Peyer's patch (tissue), 4 donors: ENCODE measurements at regions not wholly inside any gene's neighbourhood (a gene's known extent, or its start where the extent isn't known, plus 50 kb on each side); places are given as distances from the start of the nearest gene placed in this dataset.

Experiments used
- CTCF ChIP-seq, 6 experiments: fragments of 450-650 bp in 4 of 6; fragments of 200-600 bp in 2 of 6; sonication (generic) in 1 of 6; IDR thresholded peaks; one replicate each; pipeline ENCODE4 v1.5.1; 2017 to 2019; ENCODE audit warnings: antibody characterized with exemption in 6 of 6, mild to moderate bottlenecking in 3 of 6, moderate library complexity in 1 of 6
- POLR2A ChIP-seq, 2 donors: fragments of 450-650 bp; IDR thresholded peaks; one replicate each; pipeline ENCODE4 v1.5.1; 2017; ENCODE audit warnings: antibody characterized with exemption in 2 of 2, mild to moderate bottlenecking in 2 of 2, moderate library complexity in 2 of 2

- TF ChIP-seq CTCF (IDR thresholded peaks at IDR 0.05), result no peak
- no peak for TF ChIP-seq POLR2A (IDR thresholded peaks at IDR 0.05)
Observed at GRCh38 chr13:70945506-70945905, 837.3 kb upstream of the KLHL1 start.
